WTC11 (cell line): ENCODE measurements at regions not wholly inside any gene's neighbourhood (a gene's known extent, or its start where the extent isn't known, plus 50 kb on each side); places are given as distances from the start of the nearest gene placed in this dataset.

Source experiments
- ATAC-seq: fragments of 200-7000 bp; cut with Tn5 transposase; 2 replicates; pipeline ENCODE4 v1.10.0; 2021; ENCODE audit warnings: mild to moderate bottlenecking, moderate library complexity
- CTCF ChIA-PET: fragments of 300-600 bp; sonication (Branson Sonifier 250); formaldehyde crosslinking; loops from one replicate; lab custom pipeline; 2021; ENCODE audit warnings: antibody characterized with exemption; lab: Charles Lee
- POLR2A ChIA-PET: fragments of 350-600 bp; sonication (Branson Sonifier 250); formaldehyde crosslinking; loops from one replicate; lab custom pipeline; 2021; ENCODE audit warnings: antibody characterized with exemption; lab: Charles Lee
- DNase-seq: peaks from one replicate; pipeline ENCODE4 v3.0.0; 2021; ENCODE audit warnings: low spot score
- H3K27ac Mint-ChIP-seq: 2 replicates; pipeline ENCODE4 v1.8.0; 2021; ENCODE audit warnings: mixed read lengths
- H3K27me3 Mint-ChIP-seq: 2 replicates; pipeline ENCODE4 v1.8.0; 2021; ENCODE audit warnings: low read depth, mild to moderate bottlenecking, moderate library complexity, mixed read lengths
- H3K36me3 Mint-ChIP-seq: 2 replicates; pipeline ENCODE4 v1.8.0; 2021; ENCODE audit warnings: mixed read lengths
- H3K4me1 Mint-ChIP-seq: 2 replicates; pipeline ENCODE4 v1.8.0; 2022; ENCODE audit warnings: mixed read lengths
- H3K4me3 Mint-ChIP-seq: 2 replicates; pipeline ENCODE4 v1.8.0; 2021; ENCODE audit warnings: mild to moderate bottlenecking, moderate library complexity, mixed read lengths
- H3K9me3 Mint-ChIP-seq: 2 replicates; pipeline ENCODE4 v1.8.0; 2021; ENCODE audit warnings: mixed read lengths
- ATF2 ChIP-seq: sonication (generic); formaldehyde crosslinking; IDR thresholded peaks from 2 replicates; pipeline ENCODE4 v1.8.1; 2022; ENCODE audit warnings: low read depth, missing genetic modification reagents, borderline replicate concordance
- CTCF ChIP-seq: fragments of 200-600 bp; IDR thresholded peaks from 2 replicates; pipeline ENCODE4 v1.8.0; 2022; ENCODE audit warnings: antibody characterized with exemption
- E2F1 ChIP-seq: sonication (generic); formaldehyde crosslinking; IDR thresholded peaks from 2 replicates; pipeline ENCODE4 v1.8.0; 2022; ENCODE audit warnings: mild to moderate bottlenecking, missing genetic modification reagents
- ELF4 ChIP-seq: sonication (generic); formaldehyde crosslinking; IDR thresholded peaks from 2 replicates; pipeline ENCODE4 v1.8.1; 2022; ENCODE audit warnings: low read depth, mild to moderate bottlenecking, moderate library complexity, missing genetic modification reagents
- ETV6 ChIP-seq: sonication (generic); formaldehyde crosslinking; IDR thresholded peaks from 2 replicates; pipeline ENCODE4 v1.8.1; 2022; ENCODE audit warnings: mild to moderate bottlenecking, missing genetic modification reagents
- IRF1 ChIP-seq: sonication (generic); formaldehyde crosslinking; IDR thresholded peaks from 2 replicates; pipeline ENCODE4 v1.8.0; 2023; ENCODE audit warnings: missing genetic modification reagents
- IRF2 ChIP-seq: sonication (generic); formaldehyde crosslinking; IDR thresholded peaks from 2 replicates; pipeline ENCODE4 v1.8.0; 2022; ENCODE audit warnings: low read depth, missing genetic modification reagents, borderline replicate concordance
- NFATC4 ChIP-seq: fragments of 250-450 bp; sonication (Bioruptor Pico); IDR thresholded peaks from 2 replicates; pipeline ENCODE4 v1.9.0; 2021; ENCODE audit warnings: mild to moderate bottlenecking
- SP1 ChIP-seq: sonication (generic); formaldehyde crosslinking; conservative IDR thresholded peaks from 2 replicates; pipeline ENCODE4 v1.8.1; 2022; ENCODE audit warnings: missing genetic modification reagents
- STAT6 ChIP-seq: sonication (generic); formaldehyde crosslinking; conservative IDR thresholded peaks from 2 replicates; pipeline ENCODE4 v1.8.1; 2023; ENCODE audit warnings: mild to moderate bottlenecking, low read depth, missing genetic modification reagents, moderate library complexity
- TCF7 ChIP-seq: sonication (generic); formaldehyde crosslinking; IDR thresholded peaks from 2 replicates; pipeline ENCODE4 v1.8.0; 2022; ENCODE audit warnings: mild to moderate bottlenecking, low read depth, missing genetic modification reagents, moderate library complexity
- TEAD1 ChIP-seq: sonication (generic); formaldehyde crosslinking; IDR thresholded peaks from 2 replicates; pipeline ENCODE4 v1.8.0; 2022; ENCODE audit warnings: mild to moderate bottlenecking, missing genetic modification reagents
- TP53 ChIP-seq: sonication (generic); formaldehyde crosslinking; IDR thresholded peaks from 2 replicates; pipeline ENCODE4 v1.8.1; 2023; ENCODE audit warnings: mild to moderate bottlenecking, missing genetic modification reagents
- USF2 ChIP-seq: sonication (generic); formaldehyde crosslinking; IDR thresholded peaks from 2 replicates; pipeline ENCODE4 v1.8.1; 2023; ENCODE audit warnings: mild to moderate bottlenecking, missing genetic modification reagents, moderate library complexity
- ZNF396 ChIP-seq: fragments of 250-450 bp; sonication (Bioruptor Pico); IDR thresholded peaks from 2 replicates; pipeline ENCODE4 v1.8.0; 2021; ENCODE audit warnings: mild to moderate bottlenecking, moderate library complexity, borderline replicate concordance

GRCh38 chr2:104788742-104789455 is 65.0 kb upstream of the POU3F3 start:
- POLR2A ChIA-PET, result no interaction called here
- Mint-ChIP-seq H3K27me3 (peaks cover 8% of the 10 kb centered on the region), H3K9me3 (no peaks in the 10 kb centered on the region), H3K4me1 (peaks cover 26% of the 10 kb centered on the region), H3K36me3 (no peaks in the 10 kb centered on the region), H3K27ac (no peak overlapping the region), H3K4me3 (no peak overlapping the region)
- TF ChIP-seq ETV6 (CRISPR knock-in tag) (no peak), ZNF396 (no peak), TEAD1 (CRISPR knock-in tag) (no peak), IRF2 (CRISPR knock-in tag) (no peak), NFATC4 (CRISPR knock-in tag) (no peak), USF2 (CRISPR knock-in tag) (no peak), IRF1 (CRISPR knock-in tag) (no peak)
- DNase-seq (no peak), ATAC-seq (no peak)
- CTCF ChIA-PET, result interaction anchor here (1.7 kb wide), 1 partner anchor 55 kb away, joined by 5 read pairs; no protein-coding TSS in a partner anchor

GRCh38 chr2:104790100-104790811 is 63.7 kb upstream of the POU3F3 start:
- DNase-seq (peak; percentile 53), ATAC-seq (peak; percentile 95)
- no peak overlapping the region for H3K27ac Mint-ChIP-seq
- peak overlapping the region; percentile 37 for H3K4me3 Mint-ChIP-seq
- no peaks in the 10 kb centered on the region for H3K36me3 Mint-ChIP-seq
- peaks cover 28% of the 10 kb centered on the region for H3K4me1 Mint-ChIP-seq
- TF ChIP-seq ATF2 (CRISPR knock-in tag), result no peak
- no peak for TF ChIP-seq STAT6 (CRISPR knock-in tag)
- TF ChIP-seq E2F1 (CRISPR knock-in tag), result no peak
- no peak for TF ChIP-seq TCF7 (CRISPR knock-in tag)
- no peak for TF ChIP-seq ELF4 (CRISPR knock-in tag)
- no peak for TF ChIP-seq CTCF
- no peak for TF ChIP-seq USF2 (CRISPR knock-in tag)
- TF ChIP-seq TP53 (CRISPR knock-in tag), result no peak
- no peak for TF ChIP-seq SP1 (CRISPR knock-in tag)
- TF ChIP-seq ZNF396, result no peak
- H3K9me3 Mint-ChIP-seq, result no peaks in the 10 kb centered on the region
- H3K27me3 Mint-ChIP-seq, result peaks cover 8% of the 10 kb centered on the region
- ChIA-PET POLR2A (no interaction called here), CTCF (interaction anchor here (1.5 to 1.7 kb wide), 2 partner anchors 14 to 57 kb away, joined by 4 to 5 read pairs; no protein-coding TSS in a partner anchor)
